Smooth muscle cell (in vitro differentiated cells): ENCODE measurements at regions not wholly inside any gene's neighbourhood (a gene's known extent, or its start where the extent isn't known, plus 50 kb on each side); places are given as distances from the start of the nearest gene placed in this dataset.

ENCODE experiments used
- DNase-seq: peaks from one replicate; lab custom pipeline; 2025; ENCODE audit not compliant: unreplicated experiment; lab: John Stamatoyannopoulos, UW
- H2AFZ ChIP-seq: fragments of 200-600 bp; sonication (generic); 2 replicates; pipeline ENCODE4 v1.6.0; 2016; ENCODE audit warnings: antibody characterized with exemption, low read depth, mild to moderate bottlenecking
- H3F3A ChIP-seq: fragments of 200-600 bp; sonication (generic); 2 replicates; pipeline ENCODE4 v1.6.0; 2017; ENCODE audit warnings: antibody characterized with exemption, low read depth
- H3K27ac ChIP-seq: fragments of 200-600 bp; sonication (generic); 2 replicates; pipeline ENCODE4 v1.5.1; 2016; ENCODE audit warnings: low read depth, mild to moderate bottlenecking
- H3K27me3 ChIP-seq: fragments of 200-600 bp; sonication (generic); 2 replicates; pipeline ENCODE4 v1.6.1; 2016; ENCODE audit warnings: low read depth, mild to moderate bottlenecking
- H3K36me3 ChIP-seq: fragments of 200-600 bp; sonication (generic); 2 replicates; pipeline ENCODE4 v1.5.1; 2016; ENCODE audit warnings: low read depth
- H3K4me1 ChIP-seq: fragments of 200-600 bp; sonication (generic); 2 replicates; pipeline ENCODE4 v1.5.1; 2016; ENCODE audit warnings: low read depth
- H3K4me2 ChIP-seq: fragments of 200-600 bp; sonication (generic); 2 replicates; pipeline ENCODE4 v1.6.0; 2016; ENCODE audit warnings: mild to moderate bottlenecking
- H3K4me3 ChIP-seq: fragments of 200-600 bp; sonication (generic); 2 replicates; pipeline ENCODE4 v1.5.1; 2016; ENCODE audit warnings: mild to moderate bottlenecking
- H3K79me2 ChIP-seq: fragments of 200-600 bp; sonication (generic); 2 replicates; pipeline ENCODE4 v1.6.0; 2016; ENCODE audit warnings: low read depth, mild to moderate bottlenecking
- H3K9ac ChIP-seq: fragments of 200-600 bp; sonication (generic); 2 replicates; pipeline ENCODE4 v1.6.0; 2016; ENCODE audit warnings: low read depth
- H3K9me3 ChIP-seq: fragments of 200-600 bp; sonication (generic); replicated peaks from 2 replicates; pipeline ENCODE4 v1.5.1; 2016; ENCODE audit warnings: low read depth
- H4K20me1 ChIP-seq: fragments of 200-600 bp; sonication (generic); 2 replicates; pipeline ENCODE4 v1.6.0; 2016; ENCODE audit warnings: low read depth
- CTCF ChIP-seq: fragments of 200-600 bp; sonication (generic); IDR thresholded peaks from 2 replicates; pipeline ENCODE4 v1.5.1; 2017; ENCODE audit warnings: borderline replicate concordance, mild to moderate bottlenecking, antibody characterized with exemption; ENCODE audit not compliant: insufficient read depth, poor library complexity, severe bottlenecking
- WGBS: methylation state at CpG from one replicate; pipeline ENCODE4 v1.1.7; 2016; ENCODE audit warnings: low lambda C conversion rate; 5-methylcytosine and 5-hydroxymethylcytosine counted together

GRCh38 chr11:109306322-109306721, 115.7 kb upstream of the C11orf87 start:
- H3K4me3 ChIP-seq = no peak overlapping the region
- H3K4me2 ChIP-seq = no peak overlapping the region
- H3K36me3 ChIP-seq = no peaks in the 10 kb centered on the region
- H3K27me3 ChIP-seq = no peaks in the 10 kb centered on the region
- no peak overlapping the region for H3K27ac ChIP-seq
- no peak overlapping the region for H2AFZ ChIP-seq
- no peak overlapping the region for H3K9ac ChIP-seq
- no peaks in the 10 kb centered on the region for H4K20me1 ChIP-seq
- H3K9me3 ChIP-seq = no peaks in the 10 kb centered on the region
- TF ChIP-seq CTCF = no peak
- DNase-seq = no peak
- 82% methylated on average over 2 of the region's 2 CpGs for WGBS
- H3K79me2 ChIP-seq = no peaks in the 10 kb centered on the region
- no peaks in the 10 kb centered on the region for H3F3A ChIP-seq
- H3K4me1 ChIP-seq = no peaks in the 10 kb centered on the region

GRCh38 chr11:109307366-109307765, 114.6 kb upstream of the C11orf87 start:
- WGBS = 88% methylated on average over 3 of the region's 3 CpGs
- no peaks in the 10 kb centered on the region for H3K4me1 ChIP-seq
- TF ChIP-seq CTCF = no peak

GRCh38 chr11:109308551-109308950, 113.4 kb upstream of the C11orf87 start:
- Histone ChIP-seq H3K27me3 (no peaks in the 10 kb centered on the region), H3K4me3 (no peak overlapping the region), H4K20me1 (no peaks in the 10 kb centered on the region), H3F3A (no peaks in the 10 kb centered on the region), H3K36me3 (no peaks in the 10 kb centered on the region), H3K9ac (no peak overlapping the region), H3K9me3 (no peaks in the 10 kb centered on the region), H3K4me1 (no peaks in the 10 kb centered on the region), H3K79me2 (no peaks in the 10 kb centered on the region), H3K4me2 (no peak overlapping the region), H3K27ac (no peak overlapping the region), H2AFZ (no peak overlapping the region)
- no peak for TF ChIP-seq CTCF
- no peak for DNase-seq
- WGBS = 81% methylated on average over 3 of the region's 3 CpGs

More at GRCh38 chr11:109307366-109307765, 114.6 kb upstream of the C11orf87 start:
- Histone ChIP-seq H3K79me2 (no peaks in the 10 kb centered on the region), H3K4me2 (no peak overlapping the region), H3F3A (no peaks in the 10 kb centered on the region), H3K9me3 (no peaks in the 10 kb centered on the region), H3K27me3 (no peaks in the 10 kb centered on the region), H3K4me3 (no peak overlapping the region), H3K9ac (no peak overlapping the region), H3K36me3 (no peaks in the 10 kb centered on the region), H4K20me1 (no peaks in the 10 kb centered on the region), H3K27ac (no peak overlapping the region), H2AFZ (no peak overlapping the region)
- no peak for DNase-seq

- 85% methylated on average over 1 of the region's 1 CpG for WGBS
- TF ChIP-seq CTCF = no peak
These were observed 112.8 kb upstream of the C11orf87 start for GRCh38 chr11:109309153-109309552.

More at GRCh38 chr11:109309153-109309552, 112.8 kb upstream of the C11orf87 start:
- Histone ChIP-seq H3K4me3 (no peak overlapping the region), H3K36me3 (no peaks in the 10 kb centered on the region), H3K9me3 (no peaks in the 10 kb centered on the region), H3K27me3 (no peaks in the 10 kb centered on the region), H3K79me2 (no peaks in the 10 kb centered on the region), H3K4me1 (no peaks in the 10 kb centered on the region), H3F3A (no peaks in the 10 kb centered on the region), H3K27ac (no peak overlapping the region), H3K4me2 (no peak overlapping the region), H3K9ac (no peak overlapping the region), H2AFZ (no peak overlapping the region), H4K20me1 (no peaks in the 10 kb centered on the region)
- DNase-seq = no peak
